A673 (cell line): ENCODE measurements at regions not wholly inside any gene's neighbourhood (a gene's known extent, or its start where the extent isn't known, plus 50 kb on each side); places are given as distances from the start of the nearest gene placed in this dataset.
"Not testable (repeated sequence)": the region's sequence is repeated elsewhere in the genome, so short reads cannot be mapped to it uniquely, and the experiment has no call there.

ENCODE experiments used
- CTCF ChIP-seq: fragments of 300-800, 200-600 bp; sonication (generic); conservative IDR thresholded peaks from 2 replicates; pipeline ENCODE4 v1.5.1; 2017; ENCODE audit warnings: low read depth, mild to moderate bottlenecking, antibody characterized with exemption, low read length, moderate library complexity, mixed read lengths
- EZH2 ChIP-seq: fragments of 200-600 bp; sonication (generic); IDR thresholded peaks from 2 replicates; pipeline ENCODE4 v1.6.1; 2017; ENCODE audit warnings: borderline replicate concordance, low read depth, mild to moderate bottlenecking, mixed read lengths, antibody characterized with exemption, low read length; ENCODE audit not compliant: poor library complexity, severe bottlenecking

DNA sequence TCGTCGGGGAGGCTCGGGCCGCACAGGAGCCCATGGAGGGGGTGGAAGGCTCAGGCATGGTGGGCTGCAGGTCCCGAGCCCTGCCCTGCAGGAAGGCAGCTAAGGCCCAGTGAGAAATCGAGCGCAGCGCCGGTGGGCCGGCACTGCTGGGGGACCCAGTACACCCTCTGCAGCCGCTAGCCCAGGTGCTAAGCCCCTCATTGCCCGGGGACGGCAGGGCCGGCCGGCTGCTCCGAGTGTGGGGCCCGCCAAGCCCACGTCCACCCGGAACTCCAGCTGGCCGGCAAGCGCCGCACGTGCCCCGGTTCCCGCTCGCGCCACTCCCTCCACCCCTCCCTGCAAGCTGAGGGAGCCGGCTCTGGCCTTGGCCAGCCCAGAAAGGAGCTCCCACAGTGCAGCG is 395.6 kb upstream of the MGMT start:
- not testable (repeated sequence) for TF ChIP-seq CTCF, EZH2
